ENCODE measurements at regions not wholly inside any gene's neighbourhood (a gene's known extent, or its start where the extent isn't known, plus 50 kb on each side); places are given as distances from the start of the nearest gene placed in this dataset.

DNA sequence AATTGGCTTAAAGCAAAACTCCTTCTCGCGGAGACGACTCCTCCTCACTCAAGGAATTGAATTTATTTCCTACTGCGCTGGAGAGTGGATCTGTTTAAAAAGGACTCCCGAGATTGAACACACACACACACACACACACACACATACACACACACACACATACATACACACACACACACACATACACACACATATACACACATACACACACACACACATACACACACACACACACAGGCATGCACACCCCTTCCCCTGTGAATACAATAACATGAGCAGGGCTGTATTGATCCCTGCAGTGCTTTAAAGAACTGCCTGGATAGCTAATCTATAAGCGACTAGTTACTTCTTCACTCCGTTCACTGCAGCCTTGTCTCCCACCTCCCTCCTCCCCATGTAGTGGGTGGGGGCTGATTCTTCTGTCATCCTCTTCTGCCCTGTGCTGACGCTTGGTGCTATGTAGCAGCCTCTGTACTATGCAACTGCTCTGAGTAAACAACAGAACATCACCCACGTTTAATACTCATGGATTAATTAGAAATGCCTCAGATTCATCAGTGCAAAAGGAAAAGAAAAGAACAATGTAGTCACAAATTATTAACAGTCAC, 549.0 kb downstream of the CDH26 start:
- H3K36me3 ChIP-seq, result no peaks in the 10 kb centered on the region
- H3K27ac ChIP-seq, result no peak overlapping the region
- no peaks in the 10 kb centered on the region for H3K9me3 ChIP-seq
- H3K4me3 ChIP-seq, result no peak overlapping the region
- TF ChIP-seq, protein P1, sequence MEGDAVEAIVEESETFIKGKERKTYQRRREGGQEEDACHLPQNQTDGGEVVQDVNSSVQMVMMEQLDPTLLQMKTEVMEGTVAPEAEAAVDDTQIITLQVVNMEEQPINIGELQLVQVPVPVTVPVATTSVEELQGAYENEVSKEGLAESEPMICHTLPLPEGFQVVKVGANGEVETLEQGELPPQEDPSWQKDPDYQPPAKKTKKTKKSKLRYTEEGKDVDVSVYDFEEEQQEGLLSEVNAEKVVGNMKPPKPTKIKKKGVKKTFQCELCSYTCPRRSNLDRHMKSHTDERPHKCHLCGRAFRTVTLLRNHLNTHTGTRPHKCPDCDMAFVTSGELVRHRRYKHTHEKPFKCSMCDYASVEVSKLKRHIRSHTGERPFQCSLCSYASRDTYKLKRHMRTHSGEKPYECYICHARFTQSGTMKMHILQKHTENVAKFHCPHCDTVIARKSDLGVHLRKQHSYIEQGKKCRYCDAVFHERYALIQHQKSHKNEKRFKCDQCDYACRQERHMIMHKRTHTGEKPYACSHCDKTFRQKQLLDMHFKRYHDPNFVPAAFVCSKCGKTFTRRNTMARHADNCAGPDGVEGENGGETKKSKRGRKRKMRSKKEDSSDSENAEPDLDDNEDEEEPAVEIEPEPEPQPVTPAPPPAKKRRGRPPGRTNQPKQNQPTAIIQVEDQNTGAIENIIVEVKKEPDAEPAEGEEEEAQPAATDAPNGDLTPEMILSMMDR (IDR thresholded peaks at IDR 0.05), result no peak
- DNase-seq (ENCODE audit: low spot score in 2 of 2), result no peak
- H3K4me1 ChIP-seq, result no peaks in the 10 kb centered on the region
- intact Hi-C loops (cut with DNase I), result no loop called here
- H3K27me3 ChIP-seq, result no peaks in the 10 kb centered on the region

DNA sequence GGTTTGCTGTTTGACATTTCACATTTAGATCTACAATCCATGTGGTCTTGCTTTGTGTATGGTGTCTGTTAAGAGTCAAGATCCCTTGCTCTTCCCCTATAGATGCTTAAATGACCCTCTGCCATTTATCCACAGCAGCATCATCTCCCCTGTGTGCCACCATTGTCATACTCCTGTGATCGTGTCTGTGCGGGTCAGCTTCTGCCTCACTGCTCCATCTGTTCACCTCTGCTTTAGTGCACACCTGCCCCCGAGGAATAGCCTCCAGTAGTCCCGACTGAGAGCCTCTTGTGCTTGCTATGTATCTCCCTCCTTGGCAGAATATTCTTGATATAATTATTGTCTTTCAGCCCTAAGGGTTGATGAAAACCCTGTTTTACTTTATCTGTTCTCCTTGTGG, 551.2 kb downstream of the CDH26 start:
- intact Hi-C loops (cut with DNase I), result no loop called here
- Histone ChIP-seq H3K27me3 (no peaks in the 10 kb centered on the region), H3K4me3 (no peak overlapping the region), H3K9me3 (no peaks in the 10 kb centered on the region), H3K4me1 (no peaks in the 10 kb centered on the region), H3K27ac (no peak overlapping the region), H3K36me3 (no peaks in the 10 kb centered on the region)
- TF ChIP-seq, protein P1 (IDR thresholded peaks at IDR 0.05), result no peak
- DNase-seq (ENCODE audit: low spot score in 2 of 2), result no peak

DNA sequence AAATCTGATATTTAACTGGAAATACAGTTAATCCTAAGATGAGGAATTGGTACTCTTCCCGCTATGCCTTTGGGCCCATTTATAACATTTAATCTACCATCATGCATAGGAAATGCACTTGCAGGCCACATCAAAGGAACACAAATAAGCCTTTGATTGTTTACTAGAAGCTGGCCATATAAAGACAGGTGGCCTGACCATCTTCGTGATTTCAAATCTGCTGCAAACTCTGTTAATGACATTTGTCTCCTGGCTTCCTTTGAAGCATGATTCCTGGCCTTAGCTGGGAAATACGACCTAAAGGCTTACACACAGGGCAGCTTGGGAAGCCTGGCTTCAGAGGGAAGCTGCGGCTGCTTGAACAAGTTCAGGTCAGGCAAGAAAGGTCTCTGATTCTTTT, 552.1 kb downstream of the CDH26 start:
- TF ChIP-seq, protein P1 (IDR thresholded peaks at IDR 0.05), result no peak
- no peaks in the 10 kb centered on the region for H3K36me3 ChIP-seq
- no peaks in the 10 kb centered on the region for H3K9me3 ChIP-seq
- H3K27ac ChIP-seq, result no peak overlapping the region
- DNase-seq (ENCODE audit: low spot score in 2 of 2), result no peak
- intact Hi-C loops (cut with DNase I), result no loop called here
- no peaks in the 10 kb centered on the region for H3K27me3 ChIP-seq
- no peaks in the 10 kb centered on the region for H3K4me1 ChIP-seq
- H3K4me3 ChIP-seq, result no peak overlapping the region

DNA sequence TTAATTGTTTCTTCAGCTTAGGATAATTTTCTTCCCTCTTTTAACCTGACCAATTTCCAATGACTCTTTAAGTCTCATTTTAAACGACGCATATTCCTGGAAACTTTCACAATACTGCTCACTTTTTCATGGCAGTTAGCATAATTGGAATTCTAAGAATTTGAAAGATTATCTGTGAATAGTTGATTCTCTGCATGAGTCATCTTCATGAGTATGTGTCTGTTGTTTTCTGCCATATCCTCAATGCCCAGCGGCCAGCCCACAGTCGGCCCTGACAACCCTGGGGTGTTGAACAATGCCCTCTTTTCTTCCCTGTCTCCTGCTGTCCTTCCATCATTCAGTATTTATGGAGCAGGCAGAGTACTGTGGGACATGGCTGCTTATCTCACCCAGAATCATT, 554.2 kb downstream of the CDH26 start:
- Histone ChIP-seq H3K27ac (no peak overlapping the region), H3K27me3 (no peaks in the 10 kb centered on the region), H3K9me3 (no peaks in the 10 kb centered on the region), H3K4me3 (no peak overlapping the region), H3K4me1 (no peaks in the 10 kb centered on the region), H3K36me3 (no peaks in the 10 kb centered on the region)
- TF ChIP-seq, protein P1 (IDR thresholded peaks at IDR 0.05), result no peak
- DNase-seq (ENCODE audit: low spot score in 2 of 2), result no peak
- intact Hi-C loops (cut with DNase I), result no loop called here

DNA sequence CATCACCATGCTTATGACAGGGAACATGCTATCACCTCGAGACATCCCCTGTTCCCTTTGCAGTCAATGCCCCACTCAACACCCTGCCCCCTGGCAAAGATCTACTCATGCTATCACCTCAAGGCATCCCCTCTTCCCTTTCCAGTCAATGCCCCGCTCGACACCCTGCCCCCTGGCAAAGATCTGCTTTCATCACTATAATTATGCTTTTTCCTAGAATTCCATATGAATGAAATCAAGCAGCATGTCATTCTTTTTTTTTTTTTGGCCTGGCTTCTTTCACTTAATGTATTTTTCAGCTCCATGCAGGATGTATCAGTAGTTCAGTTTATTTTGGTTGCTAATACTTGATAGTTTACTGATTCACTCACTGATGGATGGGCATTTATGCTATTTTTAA, 554.9 kb downstream of the CDH26 start:
- TF ChIP-seq, protein P1 (IDR thresholded peaks at IDR 0.05), result no peak
- H3K36me3 ChIP-seq, result no peaks in the 10 kb centered on the region
- no peak overlapping the region for H3K4me3 ChIP-seq
- no peaks in the 10 kb centered on the region for H3K27me3 ChIP-seq
- H3K27ac ChIP-seq, result no peak overlapping the region
- DNase-seq (ENCODE audit: low spot score in 2 of 2), result no peak
- no peaks in the 10 kb centered on the region for H3K4me1 ChIP-seq
- no peaks in the 10 kb centered on the region for H3K9me3 ChIP-seq
- intact Hi-C loops (cut with DNase I), result no loop called here

DNA sequence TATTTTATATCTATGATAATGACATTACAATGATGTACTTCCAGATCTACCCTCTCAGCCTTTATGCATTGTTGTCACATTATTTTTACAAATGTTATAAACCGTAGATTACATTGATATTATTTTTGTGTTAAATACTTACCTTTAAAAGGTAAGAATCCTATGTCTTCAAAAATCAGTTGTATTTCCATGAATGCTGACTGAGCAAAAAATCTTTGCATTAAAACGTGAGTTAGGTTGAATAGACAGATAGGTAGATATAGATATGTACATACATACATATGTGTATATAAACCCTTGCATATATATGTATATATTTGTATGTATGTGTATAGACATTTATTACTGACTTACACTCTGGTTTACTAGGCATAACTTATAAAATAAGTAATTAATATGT, 558.2 kb downstream of the CDH26 start:
- Histone ChIP-seq H3K36me3 (no peaks in the 10 kb centered on the region), H3K9me3 (no peaks in the 10 kb centered on the region), H3K4me3 (no peak overlapping the region), H3K27me3 (no peaks in the 10 kb centered on the region), H3K4me1 (no peaks in the 10 kb centered on the region), H3K27ac (no peak overlapping the region)
- DNase-seq (ENCODE audit: low spot score in 2 of 2), result no peak
- intact Hi-C loops (cut with DNase I), result no loop called here
- TF ChIP-seq, protein P1 (IDR thresholded peaks at IDR 0.05), result no peak

Data from ascending aorta (tissue), 2 donors.